IPS-NIHi11 (cell line): ENCODE measurements at regions not wholly inside any gene's neighbourhood (a gene's known extent, or its start where the extent isn't known, plus 50 kb on each side); places are given as distances from the start of the nearest gene placed in this dataset.

ENCODE experiments used
- DNase-seq: peaks from one replicate; pipeline ENCODE4 v3.0.0; 2012; ENCODE audit warnings: mixed read lengths, low spot score

DNA sequence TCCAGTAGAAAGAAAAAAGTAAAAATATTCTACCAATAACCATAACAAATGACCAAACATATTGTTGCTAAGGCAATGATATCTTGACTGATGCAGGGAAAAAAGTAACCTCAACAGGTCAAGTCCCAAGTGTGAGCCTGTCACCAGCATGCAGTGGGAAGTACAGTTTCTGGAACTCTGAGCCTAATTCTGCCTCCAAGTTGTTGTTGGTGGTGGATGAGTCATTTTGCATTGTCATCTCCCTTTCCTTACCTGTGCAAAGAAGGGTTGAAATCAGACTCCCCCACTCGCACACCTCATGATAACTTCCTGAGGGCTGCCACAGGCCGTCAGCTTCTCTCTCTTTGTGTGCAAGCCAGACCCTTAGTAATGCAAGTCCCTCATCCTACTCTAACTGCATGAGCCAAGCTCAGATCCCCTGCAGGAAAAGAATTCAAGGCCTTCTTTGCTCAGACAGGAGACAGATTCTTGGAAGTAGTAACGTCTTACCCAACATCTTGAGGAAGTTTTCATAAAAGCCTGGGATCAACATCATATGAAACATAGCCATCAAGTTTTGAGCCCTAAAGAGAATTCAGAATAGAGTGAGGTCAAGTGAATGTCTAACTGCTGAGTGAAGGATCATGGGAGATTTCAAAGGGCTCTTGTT lies 207.6 kb upstream of the FOXA2 start:
- DNase-seq, result no peak

DNA sequence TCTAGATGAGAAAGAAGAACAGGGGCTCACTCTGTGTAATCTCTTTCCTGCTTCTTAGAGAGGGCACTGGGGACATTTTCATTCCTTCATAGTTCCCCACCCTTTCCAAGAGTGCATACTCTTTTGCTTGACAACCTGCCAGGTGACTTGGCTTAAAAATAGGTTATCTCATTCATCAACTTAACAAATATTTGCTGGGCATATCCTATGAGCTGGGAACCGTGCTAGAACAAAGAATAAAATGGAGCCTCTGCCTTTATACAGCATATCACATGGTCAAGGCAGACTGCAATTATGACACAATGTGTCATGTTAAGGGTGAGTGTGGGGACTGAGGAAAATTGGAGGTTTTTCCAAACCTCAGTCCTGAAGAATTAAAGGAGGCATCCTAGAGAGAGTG lies 209.8 kb upstream of the FOXA2 start:
- DNase-seq, result no peak

- DNase-seq, result no peak
These were observed 211.1 kb upstream of the FOXA2 start for GRCh38 chr20:22795433-22795832.

- DNase-seq, result no peak
These were observed 211.5 kb upstream of the FOXA2 start for GRCh38 chr20:22795871-22796270.

GRCh38 chr20:22796469-22797077 lies 212.2 kb upstream of the FOXA2 start:
- DNase-seq, result no peak

GRCh38 chr20:22797103-22797502 lies 212.7 kb upstream of the FOXA2 start:
- no peak for DNase-seq

- DNase-seq, result no peak
These were observed 215.3 kb upstream of the FOXA2 start for GRCh38 chr20:22799687-22800086.

GRCh38 chr20:22800129-22800528 lies 215.8 kb upstream of the FOXA2 start:
- DNase-seq, result no peak

DNA sequence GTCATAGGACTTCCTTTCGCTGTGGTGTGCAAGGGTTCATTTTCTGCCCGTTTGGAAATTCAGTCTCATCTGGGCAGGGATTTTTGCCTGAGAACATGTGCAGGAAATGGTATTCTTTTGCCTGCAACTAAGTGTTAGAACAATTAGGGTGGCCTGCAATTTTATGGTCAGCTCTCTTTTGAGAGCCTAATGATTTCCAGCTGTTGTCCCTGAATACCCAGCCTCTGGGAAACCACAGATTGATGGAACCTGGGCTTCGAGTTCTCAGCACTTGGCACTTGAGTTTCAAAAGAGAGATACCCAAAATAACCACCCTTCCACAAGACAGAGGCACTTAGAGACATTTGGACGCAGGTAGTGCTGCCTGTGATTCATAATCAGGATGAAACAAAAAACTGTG lies 217.2 kb upstream of the FOXA2 start:
- no peak for DNase-seq

- no peak for DNase-seq
These were observed 217.9 kb upstream of the FOXA2 start for GRCh38 chr20:22802296-22802695.

DNA sequence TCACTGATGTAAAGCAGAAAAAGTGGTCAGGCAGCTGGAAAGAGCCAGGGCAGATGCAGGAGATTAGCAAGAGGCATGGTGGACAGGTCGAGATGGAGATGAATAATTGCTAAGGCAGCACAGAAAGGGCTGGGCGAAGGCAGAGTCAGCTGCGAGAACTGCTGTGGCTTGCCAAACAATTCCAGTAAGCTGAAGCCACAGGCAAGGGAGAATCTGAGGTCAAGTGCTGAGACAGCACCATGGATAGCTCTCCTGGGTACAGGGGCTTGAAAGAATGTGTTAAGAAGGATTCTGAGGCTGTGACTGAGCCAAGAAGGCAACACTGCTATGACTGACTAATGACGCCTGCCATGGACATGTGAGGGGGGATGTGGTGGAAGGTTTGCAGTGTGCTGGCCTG lies 220.8 kb upstream of the FOXA2 start:
- peak; percentile 65 for DNase-seq

- no peak for DNase-seq
These were observed 221.6 kb upstream of the FOXA2 start for GRCh38 chr20:22805996-22806395.

GRCh38 chr20:22807045-22807444 lies 222.7 kb upstream of the FOXA2 start:
- DNase-seq, result no peak

DNA sequence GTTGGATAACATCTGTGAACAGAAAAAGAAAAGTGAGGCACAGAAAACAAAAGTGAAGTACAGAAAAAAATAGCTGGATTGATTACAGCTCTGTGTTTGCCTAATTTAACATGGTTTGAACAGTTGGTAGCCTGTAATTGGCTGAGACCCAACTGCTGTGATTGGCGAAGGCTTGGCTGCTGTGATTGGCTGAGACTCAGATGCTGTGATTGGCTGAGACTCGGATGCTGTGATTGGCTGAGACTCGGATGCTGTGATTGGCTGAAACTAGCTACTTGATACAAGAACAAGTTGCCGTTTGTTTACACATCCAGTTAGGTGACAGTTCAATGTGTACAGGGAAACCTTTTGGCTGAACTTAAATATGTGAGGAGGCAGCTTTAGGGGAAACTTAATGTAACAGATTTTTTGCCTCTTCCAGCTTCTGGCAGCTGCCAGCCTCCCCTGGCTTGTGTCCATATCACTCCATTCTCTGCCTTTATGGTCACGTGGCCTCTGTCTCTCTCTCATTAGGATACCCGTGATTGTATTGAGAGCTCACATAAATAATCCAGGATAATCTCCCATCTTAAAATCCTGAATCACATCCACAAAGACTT lies 223.4 kb upstream of the FOXA2 start:
- no peak for DNase-seq

- DNase-seq, result no peak
These were observed 224.3 kb upstream of the FOXA2 start for GRCh38 chr20:22808628-22809027.

DNA sequence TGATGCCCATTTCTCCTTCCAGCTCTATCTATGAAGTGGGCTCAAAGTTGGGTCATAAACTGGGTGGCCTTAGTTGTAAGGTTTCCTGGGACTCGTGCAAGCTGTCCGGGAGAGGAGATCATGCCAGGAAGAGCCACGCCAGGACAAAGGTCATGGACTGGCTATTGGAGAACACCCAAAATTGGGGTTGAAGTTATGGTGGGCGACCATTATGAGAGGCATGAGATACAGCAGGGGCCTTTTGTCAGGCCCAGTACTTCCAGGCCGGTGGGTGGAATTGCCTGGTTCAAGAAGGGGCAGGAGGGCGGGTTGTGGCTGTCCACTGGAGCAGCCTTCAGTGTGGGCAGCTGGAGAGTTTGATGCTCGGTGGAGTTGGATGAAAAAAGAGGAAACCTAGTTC lies 225.1 kb upstream of the SSTR4 start:
- DNase-seq, result no peak

DNA sequence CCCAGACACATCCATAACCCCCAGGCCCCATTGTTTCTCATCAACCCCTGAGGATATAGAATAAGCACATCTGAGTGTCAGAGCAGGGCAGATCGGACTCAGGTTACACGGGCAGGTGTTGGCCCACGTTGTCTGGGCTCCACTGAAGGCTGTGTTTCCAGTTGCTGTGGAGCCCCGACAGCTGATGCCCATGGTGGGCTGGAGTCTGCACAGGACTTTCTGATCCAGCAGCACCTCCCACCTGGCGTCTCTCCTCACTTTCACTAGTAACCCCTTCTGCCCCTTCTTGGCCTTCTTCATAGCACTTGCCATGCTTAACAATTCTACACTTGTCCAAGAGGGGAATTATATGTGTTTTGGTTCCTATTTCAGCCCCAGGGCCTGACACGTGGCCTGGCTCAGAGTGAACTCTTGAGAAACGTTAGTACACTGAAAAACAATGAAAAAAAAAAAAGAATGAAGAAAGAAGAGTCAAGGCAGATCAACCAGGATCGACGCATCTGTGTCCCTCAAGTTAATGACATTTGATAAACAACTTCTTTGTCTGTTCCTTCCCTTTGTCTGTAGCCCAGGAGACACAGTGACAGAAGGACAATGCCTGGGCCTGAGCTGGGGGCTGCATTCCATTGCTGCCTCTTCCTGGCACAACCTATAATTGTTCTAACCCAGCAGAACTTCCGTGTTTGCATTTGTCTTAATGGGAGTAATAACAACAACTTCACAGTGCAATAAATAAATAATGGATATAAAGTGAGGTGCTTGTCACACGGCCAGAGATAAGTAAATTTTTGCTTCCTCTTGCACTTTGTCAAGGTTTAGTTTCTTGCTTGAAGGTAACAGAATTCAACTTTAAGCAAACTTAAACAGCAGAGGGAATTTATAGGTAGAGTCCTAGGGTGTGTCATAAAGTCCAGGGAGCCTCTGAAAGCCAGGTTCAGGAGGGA lies 224.2 kb upstream of the SSTR4 start:
- DNase-seq, result no peak

- no peak for DNase-seq
These were observed 220.5 kb upstream of the SSTR4 start for GRCh38 chr20:22814471-22815205.

GRCh38 chr20:22815206-22815551 lies 219.9 kb upstream of the SSTR4 start:
- DNase-seq, result no peak

GRCh38 chr20:22815603-22816315 lies 219.4 kb upstream of the SSTR4 start:
- DNase-seq, result peak; percentile 44

DNA sequence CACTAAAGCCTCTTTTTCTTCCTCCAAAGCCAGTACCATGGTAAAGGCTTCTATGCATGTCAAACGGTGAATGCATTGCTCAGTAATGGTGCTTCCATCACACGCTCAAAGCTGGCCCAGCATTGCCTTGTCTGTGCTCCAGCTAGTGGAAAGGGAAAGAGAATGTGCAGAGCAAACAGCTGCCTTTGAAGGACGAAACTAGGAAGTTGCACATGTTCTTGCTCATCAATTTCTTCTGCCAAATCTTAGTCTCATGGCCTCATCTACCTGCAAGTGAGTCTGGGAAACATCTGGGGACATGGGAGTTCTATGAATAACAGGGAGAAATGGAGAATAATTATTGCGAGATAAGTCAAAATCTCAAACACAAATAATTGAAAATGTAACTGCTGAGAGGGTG lies 216.5 kb upstream of the SSTR4 start:
- DNase-seq, result no peak
